K562 (cell line): ENCODE measurements at regions not wholly inside any gene's neighbourhood (a gene's known extent, or its start where the extent isn't known, plus 50 kb on each side); places are given as distances from the start of the nearest gene placed in this dataset.

Source experiments
- ATAC-seq: fragments of 200-7000 bp; cut with Tn5 transposase; 3 replicates; pipeline ENCODE4 v1.9.1; 2020; ENCODE audit warnings: moderate library complexity
- BruUV-seq: library from RNA; stranded (reverse); fragments of 400-500 nt; replicated peaks from 2 replicates; lab custom pipeline; 2021; lab: Mats Ljungman, UMichigan
- CTCF ChIA-PET: fragments of 300-600 bp; formaldehyde crosslinking; extraction: SDS; loops from one replicate; lab custom pipeline; 2021; ENCODE audit warnings: low intra/inter-chr PET ratio; lab: Yijun Ruan, JAX
- POLR2A ChIA-PET: fragments of 300-600, 350-650 bp; sonication (Branson Sonifier 250); formaldehyde crosslinking; extraction: SDS; loops from one replicate; lab custom pipeline; 2021; ENCODE audit warnings: antibody characterized with exemption, inconsistent platforms; lab: Yijun Ruan, JAX
- DNase-seq, 4 experiments: peaks; one replicate each; pipeline versions ENCODE4 v3.0.0 to v3.0.0-alpha.2; 2011 to 2018; ENCODE audit warnings: low spot score in 3 of 4, mixed read lengths in 3 of 4; ENCODE audit errors: extremely low read depth in 1 of 4
- FAIRE-seq: peaks from 2 replicates; lab custom pipeline; 2011; peaks lifted over from hg19 to GRCh38; lab: Jason Lieb, UNC
- H2AFZ ChIP-seq: 2 replicates; pipeline ENCODE4 v1.6.0; 2011; ENCODE audit warnings: low read depth, low read length, control low read depth, inconsistent platforms
- H3K27ac ChIP-seq: fragments of 200-600 bp; 3 replicates; pipeline ENCODE4 v1.8.0; 2011; ENCODE audit warnings: low read depth, mild to moderate bottlenecking, control low read depth, inconsistent platforms, low read length, moderate library complexity, mixed read lengths; ENCODE audit errors: extremely low read depth
- H3K27me3 ChIP-seq, 2 experiments: fragments of 300-600 bp in 1 of 2; 2 replicates in 1 of 2; 3 replicates in 1 of 2; pipeline versions ENCODE4 v1.6.0 to v1.8.0; 2011; ENCODE audit warnings: inconsistent platforms in 2 of 2, low read length in 2 of 2, mild to moderate bottlenecking in 1 of 2, mixed read lengths in 1 of 2, moderate library complexity in 1 of 2; ENCODE audit not compliant: control insufficient read depth in 2 of 2, insufficient read depth in 2 of 2
- H3K36me3 ChIP-seq: fragments of 300-600 bp; 3 replicates; pipeline ENCODE4 v1.8.0; 2011; ENCODE audit warnings: mild to moderate bottlenecking, low read length, inconsistent platforms; ENCODE audit not compliant: control insufficient read depth, insufficient read depth
- H3K4me1 ChIP-seq, 2 experiments: fragments of 200-600 bp in 1 of 2; replicated peaks in 1 of 2; 2 replicates in 1 of 2; 3 replicates in 1 of 2; pipeline versions ENCODE4 v1.5.1 to v1.8.0; 2011; ENCODE audit warnings: inconsistent platforms in 2 of 2, low read length in 2 of 2, mild to moderate bottlenecking in 1 of 2, mixed read lengths in 1 of 2, moderate library complexity in 1 of 2; ENCODE audit not compliant: control insufficient read depth in 2 of 2, insufficient read depth in 2 of 2
- H3K4me2 ChIP-seq: 2 replicates; pipeline ENCODE4 v1.6.1; 2011; ENCODE audit warnings: low read length, control low read depth, inconsistent platforms, mixed read lengths; ENCODE audit not compliant: insufficient read depth
- H3K4me3 ChIP-seq: fragments of 200-600 bp; sonication (generic), shearing (Covaris generic); 2 replicates; pipeline ENCODE4 v1.5.1; 2016; ENCODE audit warnings: control low read depth, inconsistent platforms
- H3K79me2 ChIP-seq: fragments of 200-600 bp; 3 replicates; pipeline ENCODE4 v1.8.0; 2011; ENCODE audit warnings: low read length, inconsistent platforms; ENCODE audit not compliant: control insufficient read depth, insufficient read depth
- H3K9ac ChIP-seq, 2 experiments: 2 replicates each; pipeline versions ENCODE4 v1.6.0 to v1.6.1; 2011; ENCODE audit warnings: low read depth in 2 of 2, low read length in 2 of 2, control low read depth in 1 of 2, inconsistent platforms in 1 of 2, mild to moderate bottlenecking in 1 of 2, mixed read lengths in 1 of 2; ENCODE audit not compliant: insufficient read depth in 1 of 2
- H3K9me1 ChIP-seq: one replicate; pipeline ENCODE4 v1.6.0; 2011; ENCODE audit warnings: inconsistent platforms, mild to moderate bottlenecking, low read length, moderate library complexity; ENCODE audit not compliant: control insufficient read depth, insufficient read depth
- H3K9me3 ChIP-seq: replicated peaks from 2 replicates; pipeline ENCODE4 v1.5.1; 2011; ENCODE audit warnings: low read depth, low read length, inconsistent platforms; ENCODE audit not compliant: control insufficient read depth, insufficient read depth
- H4K20me1 ChIP-seq: replicated peaks from 2 replicates; pipeline ENCODE4 v1.6.1; 2011; ENCODE audit warnings: low read length, inconsistent platforms, mixed read lengths; ENCODE audit not compliant: control insufficient read depth, insufficient read depth
- ARID3A ChIP-seq: IDR thresholded peaks from 2 replicates; pipeline ENCODE4 v1.6.1; 2012; ENCODE audit warnings: low read depth, low read length, improper control_type of control experiment, borderline replicate concordance
- CBFA2T2 ChIP-seq: fragments of 450-650 bp; conservative IDR thresholded peaks from 2 replicates; pipeline ENCODE4 v1.6.1; 2017; ENCODE audit warnings: mild to moderate bottlenecking
- FOXK1 ChIP-seq: sonication (generic); formaldehyde crosslinking; IDR thresholded peaks from 2 replicates; pipeline ENCODE4 v1.8.0; 2022; ENCODE audit warnings: missing genetic modification reagents, mild to moderate bottlenecking, borderline replicate concordance
- NR4A1 ChIP-seq, 2 experiments: fragments of 250-450 bp in 1 of 2; fragments of 450-650 bp in 1 of 2; sonication (Bioruptor Pico) in 1 of 2; IDR thresholded peaks; 2 replicates each; pipeline versions ENCODE4 v1.4.0 to v1.6.1; 2016 to 2020; ENCODE audit warnings: mild to moderate bottlenecking in 2 of 2, missing compliant biosample characterization in 1 of 2, missing genetic modification characterization in 1 of 2, moderate library complexity in 1 of 2
- PHF8 ChIP-seq: fragments of 200-600 bp; sonication (generic); IDR thresholded peaks from 2 replicates; pipeline ENCODE4 v1.6.1; 2012; ENCODE audit warnings: mixed run types, mild to moderate bottlenecking, inconsistent platforms, low read length, moderate library complexity, borderline replicate concordance
- POLR3A ChIP-seq: IDR thresholded peaks from 2 replicates; pipeline ENCODE4 v1.6.1; 2011; ENCODE audit warnings: borderline replicate concordance, mild to moderate bottlenecking, moderate library complexity; ENCODE audit not compliant: insufficient read length, insufficient read depth; ENCODE audit errors: extremely low read depth
- RAD21 ChIP-seq, 2 experiments: fragments of 250-450 bp in 1 of 2; fragments of 450-650 bp in 1 of 2; sonication (Bioruptor Pico) in 1 of 2; formaldehyde crosslinking in 1 of 2; IDR thresholded peaks in 1 of 2; conservative IDR thresholded peaks in 1 of 2; 2 replicates each; pipeline versions ENCODE4 v1.4.0 to v1.8.0; 2020 to 2022; ENCODE audit warnings: mild to moderate bottlenecking in 2 of 2, moderate library complexity in 1 of 2
- RBM22 ChIP-seq: fragments of 200-400 bp; formaldehyde crosslinking; IDR thresholded peaks from 2 replicates; pipeline ENCODE4 v1.6.1; 2018; ENCODE audit warnings: low read length, low read depth; ENCODE audit not compliant: poor library complexity, severe bottlenecking
- ZNF165 ChIP-seq: fragments of 250-450 bp; sonication (Bioruptor Pico); IDR thresholded peaks from 2 replicates; pipeline ENCODE4 v1.4.0; 2020; ENCODE audit warnings: borderline replicate concordance
- WGBS: fragments of 100-300 bp; shearing (Covaris generic); methylation state at CpG from one replicate; pipeline ENCODE4 v1.1.6; 2016; ENCODE audit warnings: low coverage, mixed read lengths; ENCODE audit not compliant: insufficient coverage; ENCODE audit errors: missing lambda C conversion rate; 5-methylcytosine and 5-hydroxymethylcytosine counted together
- in situ Hi-C: fragments of 300-500 bp; cut with MboI; formaldehyde crosslinking; loops from 4 replicates; pipeline ENCODE4 v1.15.0; 2018; ENCODE audit warnings: inconsistent platforms, mixed read lengths
- intact Hi-C: fragments of 100-400 bp; cut with micrococcal nuclease; formaldehyde crosslinking; loops from 2 replicates; pipeline ENCODE4 v1.14.2; 2022

DNA sequence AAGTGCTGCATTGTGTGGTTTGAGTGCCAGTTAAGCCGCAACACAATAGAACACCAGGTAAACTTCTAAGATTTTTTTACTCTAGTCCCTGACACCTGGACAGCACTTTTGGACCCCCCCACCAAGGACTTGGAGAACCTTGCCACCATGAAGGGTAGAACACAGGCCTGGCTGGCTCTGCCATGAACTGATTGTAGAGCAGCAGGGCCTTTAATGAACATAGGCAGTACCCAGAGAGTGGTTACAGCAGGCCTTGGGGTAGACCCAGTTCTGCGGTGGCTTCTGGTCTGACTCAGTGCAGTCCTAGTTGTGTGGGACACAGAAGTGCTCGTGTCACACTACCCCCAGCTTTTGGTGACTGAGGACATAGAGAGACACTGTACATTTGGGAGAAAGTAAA is 648.3 kb downstream of the PCDH19 start:
- no peak overlapping the region for H3K27ac ChIP-seq

More for the DNA sequence above, 648.3 kb downstream of the PCDH19 start:
- Histone ChIP-seq H4K20me1 (no peaks in the 10 kb centered on the region), H3K4me2 (no peak overlapping the region), H3K9me1 (no peaks in the 10 kb centered on the region), H3K4me3 (no peak overlapping the region), H3K9ac (no peak overlapping the region), H2AFZ (no peak overlapping the region), H3K79me2 (no peaks in the 10 kb centered on the region), H3K9me3 (no peaks in the 10 kb centered on the region), H3K27me3 (no peaks in the 10 kb centered on the region), H3K4me1 (no peaks in the 10 kb centered on the region), H3K36me3 (no peaks in the 10 kb centered on the region)
- ATAC-seq (no peak), FAIRE-seq (no peak), DNase-seq (no peak)
- intact Hi-C loops (no loop called here), in situ Hi-C loops (no loop called here)
- BruUV-seq, result no TSS peak
- no peak for TF ChIP-seq RAD21 (CRISPR knock-in tag; conservative IDR thresholded peaks at IDR 0.05 in 1 of 2, IDR thresholded peaks at IDR 0.05 in 1 of 2)
- no peak for TF ChIP-seq RBM22
- TF ChIP-seq ZNF165 (CRISPR knock-in tag), result no peak
- no peak for TF ChIP-seq ARID3A
- no peak for TF ChIP-seq NR4A1 (CRISPR knock-in tag; IDR thresholded peaks at IDR 0.05)
- no peak for TF ChIP-seq NR4A1 (tag; IDR thresholded peaks at IDR 0.05)
- TF ChIP-seq FOXK1, result no peak
- no peak for TF ChIP-seq CBFA2T2
- TF ChIP-seq POLR3A, result no peak
- no peak for TF ChIP-seq PHF8
- WGBS, result 0% methylated on average over 3 of the region's 3 CpGs
- ChIA-PET POLR2A (no interaction called here), CTCF (no interaction called here)
